ENCODE measurements at regions not wholly inside any gene's neighbourhood (a gene's known extent, or its start where the extent isn't known, plus 50 kb on each side); places are given as distances from the start of the nearest gene placed in this dataset.

GRCh38 chr2:71940695-71941094 lies 207.0 kb downstream of the CYP26B1 start:
- no peak overlapping the region for H3K27ac ChIP-seq
- no peak for DNase-seq (ENCODE audit: low read depth, low spot score)

- no peak for DNase-seq (ENCODE audit: low read depth, low spot score)
- no peak overlapping the region for H3K27ac ChIP-seq
These were observed 207.8 kb downstream of the CYP26B1 start for GRCh38 chr2:71939588-71940535.

GRCh38 chr2:71938659-71939587 lies 208.7 kb downstream of the CYP26B1 start:
- H3K27ac ChIP-seq: no peak overlapping the region
- no peak for DNase-seq (ENCODE audit: low read depth, low spot score)

- DNase-seq (ENCODE audit: low read depth, low spot score): no peak
These were observed 209.6 kb downstream of the CYP26B1 start for GRCh38 chr2:71938108-71938507.

GRCh38 chr2:71937396-71937795 lies 210.3 kb downstream of the CYP26B1 start:
- no peak for DNase-seq (ENCODE audit: low read depth, low spot score)
- H3K27ac ChIP-seq: no peak overlapping the region

More at GRCh38 chr2:71938108-71938507, 209.6 kb downstream of the CYP26B1 start:
- H3K27ac ChIP-seq: no peak overlapping the region

- no peak overlapping the region for H3K27ac ChIP-seq
- DNase-seq (ENCODE audit: low read depth, low spot score): no peak
These were observed 211.3 kb downstream of the CYP26B1 start for GRCh38 chr2:71936076-71937030.

- H3K27ac ChIP-seq: no peak overlapping the region
- DNase-seq (ENCODE audit: low read depth, low spot score): no peak
These were observed 212.3 kb downstream of the CYP26B1 start for GRCh38 chr2:71935262-71935848.

- DNase-seq (ENCODE audit: low read depth, low spot score): no peak
- no peak overlapping the region for H3K27ac ChIP-seq
These were observed 212.9 kb downstream of the CYP26B1 start for GRCh38 chr2:71934595-71935261.

- H3K27ac ChIP-seq: no peak overlapping the region
- no peak for DNase-seq (ENCODE audit: low read depth, low spot score)
These were observed 213.4 kb downstream of the CYP26B1 start for GRCh38 chr2:71934320-71934593.

GRCh38 chr2:71933467-71934319 lies 214.0 kb downstream of the CYP26B1 start:
- H3K27ac ChIP-seq: no peak overlapping the region
- no peak for DNase-seq (ENCODE audit: low read depth, low spot score)

GRCh38 chr2:71932780-71933466 lies 214.7 kb downstream of the CYP26B1 start:
- DNase-seq (ENCODE audit: low read depth, low spot score): no peak
- no peak overlapping the region for H3K27ac ChIP-seq

GRCh38 chr2:71932037-71932779 lies 215.5 kb downstream of the CYP26B1 start:
- H3K27ac ChIP-seq: no peak overlapping the region
- no peak for DNase-seq (ENCODE audit: low read depth, low spot score)

- H3K27ac ChIP-seq: no peak overlapping the region
- DNase-seq (ENCODE audit: low read depth, low spot score): no peak
These were observed 217.5 kb downstream of the CYP26B1 start for GRCh38 chr2:71930049-71930681.

- no peak for DNase-seq (ENCODE audit: low read depth, low spot score)
- no peak overlapping the region for H3K27ac ChIP-seq
These were observed 218.2 kb downstream of the CYP26B1 start for GRCh38 chr2:71929482-71929772.

GRCh38 chr2:71928734-71929481 lies 218.8 kb downstream of the CYP26B1 start:
- DNase-seq (ENCODE audit: low read depth, low spot score): no peak
- H3K27ac ChIP-seq: no peak overlapping the region

All from epithelial cell of prostate (primary cell).